ENCODE measurements at regions not wholly inside any gene's neighbourhood (a gene's known extent, or its start where the extent isn't known, plus 50 kb on each side); places are given as distances from the start of the nearest gene placed in this dataset.

DNA sequence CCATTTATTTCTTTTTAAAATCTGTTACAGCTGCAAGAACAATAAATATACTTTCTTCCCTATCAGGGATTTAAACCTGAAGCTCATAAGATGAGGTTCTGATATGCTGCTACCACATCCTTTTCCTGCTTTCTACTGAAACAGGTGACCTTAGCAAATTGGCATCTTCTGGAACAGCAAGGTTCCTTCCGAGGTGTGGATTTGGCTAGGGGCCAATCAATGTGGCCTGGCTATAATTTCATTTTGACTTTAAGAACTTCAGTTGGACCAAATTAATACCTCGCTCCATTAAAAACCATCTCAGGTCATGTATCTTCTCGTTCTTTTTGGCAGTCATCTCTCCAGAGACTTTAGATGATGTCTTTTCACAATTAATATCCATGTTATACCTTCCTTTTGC is 53.4 kb upstream of the C3orf80 start (continued):
- no peak for TF ChIP-seq ZFP30 (CRISPR knock-in tag; IDR thresholded peaks at IDR 0.05)
- TF ChIP-seq ZNF565 (CRISPR knock-in tag; conservative IDR thresholded peaks at IDR 0.05; ENCODE audit: low read depth), result no peak
- no peak for TF ChIP-seq RARB (CRISPR knock-in tag; IDR thresholded peaks at IDR 0.05)
- no peak for TF ChIP-seq ZC3H10 (CRISPR knock-in tag; IDR thresholded peaks at IDR 0.05)
- no peak for TF ChIP-seq ZNF8 (CRISPR knock-in tag; IDR thresholded peaks at IDR 0.05)
- TF ChIP-seq, protein P1, sequence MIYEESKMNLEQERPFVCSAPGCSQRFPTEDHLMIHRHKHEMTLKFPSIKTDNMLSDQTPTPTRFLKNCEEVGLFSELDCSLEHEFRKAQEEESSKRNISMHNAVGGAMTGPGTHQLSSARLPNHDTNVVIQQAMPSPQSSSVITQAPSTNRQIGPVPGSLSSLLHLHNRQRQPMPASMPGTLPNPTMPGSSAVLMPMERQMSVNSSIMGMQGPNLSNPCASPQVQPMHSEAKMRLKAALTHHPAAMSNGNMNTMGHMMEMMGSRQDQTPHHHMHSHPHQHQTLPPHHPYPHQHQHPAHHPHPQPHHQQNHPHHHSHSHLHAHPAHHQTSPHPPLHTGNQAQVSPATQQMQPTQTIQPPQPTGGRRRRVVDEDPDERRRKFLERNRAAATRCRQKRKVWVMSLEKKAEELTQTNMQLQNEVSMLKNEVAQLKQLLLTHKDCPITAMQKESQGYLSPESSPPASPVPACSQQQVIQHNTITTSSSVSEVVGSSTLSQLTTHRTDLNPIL (CRISPR knock-in tag; IDR thresholded peaks at IDR 0.05; ENCODE audit: low read depth), result no peak
- TF ChIP-seq TOX (CRISPR knock-in tag; IDR thresholded peaks at IDR 0.05; ENCODE audit: borderline replicate concordance), result no peak
- no peak for TF ChIP-seq CSDC2 (CRISPR knock-in tag; IDR thresholded peaks at IDR 0.05)
- no peak for TF ChIP-seq ARNTL (CRISPR knock-in tag; IDR thresholded peaks at IDR 0.05; ENCODE audit: borderline replicate concordance, low read depth)

DNA sequence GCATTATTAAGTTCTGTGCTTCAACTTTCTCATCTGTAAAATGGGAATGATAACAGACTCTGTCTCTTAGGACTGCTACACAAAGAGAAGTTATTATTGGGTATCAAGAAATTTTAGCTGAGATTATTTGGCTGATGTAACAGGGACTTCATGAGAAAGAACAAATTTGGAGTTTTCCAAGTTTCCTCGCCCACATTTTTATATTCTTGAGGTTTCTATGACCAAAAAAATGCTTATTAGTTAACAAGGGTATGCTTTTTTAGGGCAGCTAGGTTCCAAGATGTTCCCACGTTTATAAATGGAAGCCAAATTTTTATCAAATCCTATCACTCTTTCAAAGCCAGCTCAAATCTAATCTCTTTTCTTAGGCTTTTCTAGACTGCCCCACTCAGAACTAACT is 50.6 kb upstream of the C3orf80 start:
- no peak for ATAC-seq
- TF ChIP-seq BACH2 (CRISPR knock-in tag; IDR thresholded peaks at IDR 0.05; ENCODE audit: borderline replicate concordance), result no peak
- TF ChIP-seq ZNF8 (CRISPR knock-in tag; IDR thresholded peaks at IDR 0.05), result no peak
- TF ChIP-seq, protein P2, sequence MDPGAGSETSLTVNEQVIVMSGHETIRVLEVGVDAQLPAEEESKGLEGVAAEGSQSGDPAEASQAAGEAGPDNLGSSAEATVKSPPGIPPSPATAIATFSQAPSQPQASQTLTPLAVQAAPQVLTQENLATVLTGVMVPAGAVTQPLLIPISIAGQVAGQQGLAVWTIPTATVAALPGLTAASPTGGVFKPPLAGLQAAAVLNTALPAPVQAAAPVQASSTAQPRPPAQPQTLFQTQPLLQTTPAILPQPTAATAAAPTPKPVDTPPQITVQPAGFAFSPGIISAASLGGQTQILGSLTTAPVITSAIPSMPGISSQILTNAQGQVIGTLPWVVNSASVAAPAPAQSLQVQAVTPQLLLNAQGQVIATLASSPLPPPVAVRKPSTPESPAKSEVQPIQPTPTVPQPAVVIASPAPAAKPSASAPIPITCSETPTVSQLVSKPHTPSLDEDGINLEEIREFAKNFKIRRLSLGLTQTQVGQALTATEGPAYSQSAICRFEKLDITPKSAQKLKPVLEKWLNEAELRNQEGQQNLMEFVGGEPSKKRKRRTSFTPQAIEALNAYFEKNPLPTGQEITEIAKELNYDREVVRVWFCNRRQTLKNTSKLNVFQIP (CRISPR knock-in tag; IDR thresholded peaks at IDR 0.05; ENCODE audit: borderline replicate concordance, low read depth), result no peak
- no peak for TF ChIP-seq TOX (CRISPR knock-in tag; IDR thresholded peaks at IDR 0.05; ENCODE audit: borderline replicate concordance)

Measured in SK-N-SH treated with all-trans-retinoic acid at 6 μM for 48 hours (cell line).